Left cardiac atrium (tissue), 4 donors: ENCODE measurements at regions not wholly inside any gene's neighbourhood (a gene's known extent, or its start where the extent isn't known, plus 50 kb on each side); places are given as distances from the start of the nearest gene placed in this dataset.
A peak's percentile ranks its signal among the peaks of the same experiment; 100 is the strongest.

Experiments used
- ATAC-seq, 2 donors: fragments of 200-7000 bp; cut with Tn5 transposase; one replicate each; pipeline ENCODE4 v1.9.1; 2020; ENCODE audit warnings: mild to moderate bottlenecking in 2 of 2, moderate library complexity in 2 of 2
- DNase-seq: peaks from one replicate; pipeline ENCODE4 v3.0.0-alpha.2; 2020
- intact Hi-C, 2 donors: fragments of 100-400 bp; cut with DNase I; formaldehyde crosslinking; loops; one replicate each; pipeline versions ENCODE4 v1.14.1 to v1.15.1; 2022 to 2023
- donor health status: DM: no; HTN: yes; CAD: no.
- donor health status: DM: no; HTN: yes; CAD: no; lungs with severe emphysema.
- donor health status: DM: yes; HTN: yes; CAD: no.
- donor health status: Dilated cardiomyopathy.

DNA sequence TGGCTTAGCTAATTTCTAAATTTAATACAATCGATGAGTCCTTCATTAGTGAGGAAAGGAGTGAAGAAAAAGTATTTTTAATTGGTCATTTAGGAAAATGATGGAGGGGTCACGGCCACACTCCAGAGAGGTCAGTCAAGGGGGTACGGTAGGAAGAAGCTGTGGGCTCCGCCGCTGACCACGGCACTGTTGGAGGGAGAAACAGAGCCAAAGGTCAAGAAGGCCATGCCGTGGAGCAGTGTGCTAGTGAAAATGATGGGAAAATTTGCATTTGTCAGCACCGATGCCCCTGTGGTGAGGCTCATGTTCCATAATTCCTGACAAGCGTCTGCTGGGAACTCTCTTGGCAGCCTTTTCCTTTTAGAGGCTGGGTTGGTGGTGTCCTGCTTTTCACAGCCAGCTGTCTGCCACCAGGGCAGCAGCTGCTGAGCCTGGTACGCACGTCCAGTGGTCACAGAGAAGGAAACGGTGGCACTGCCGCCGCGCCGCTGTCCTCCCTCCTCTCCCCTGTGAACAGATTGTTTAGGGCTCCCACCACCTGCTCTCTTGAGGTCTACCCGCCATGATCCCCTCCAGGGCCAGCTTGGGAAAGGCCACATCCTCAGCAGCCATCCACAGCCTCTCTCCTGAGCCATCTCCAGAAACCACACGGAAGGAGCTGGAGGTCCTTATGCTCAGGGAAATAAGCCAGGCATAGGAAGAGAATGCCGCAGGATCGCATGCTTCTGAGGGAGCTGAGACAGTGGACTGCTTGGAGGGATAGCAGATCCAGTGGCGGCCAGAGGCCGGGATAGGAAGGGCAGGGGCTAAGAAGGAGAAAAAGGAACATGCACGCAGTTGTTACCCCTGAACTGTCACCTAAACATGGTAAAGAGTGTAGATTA, 263.7 kb upstream of the PPP2R2D start:
- DNase-seq (no peak), ATAC-seq (no peak)
- intact Hi-C loops = no loop called here

DNA sequence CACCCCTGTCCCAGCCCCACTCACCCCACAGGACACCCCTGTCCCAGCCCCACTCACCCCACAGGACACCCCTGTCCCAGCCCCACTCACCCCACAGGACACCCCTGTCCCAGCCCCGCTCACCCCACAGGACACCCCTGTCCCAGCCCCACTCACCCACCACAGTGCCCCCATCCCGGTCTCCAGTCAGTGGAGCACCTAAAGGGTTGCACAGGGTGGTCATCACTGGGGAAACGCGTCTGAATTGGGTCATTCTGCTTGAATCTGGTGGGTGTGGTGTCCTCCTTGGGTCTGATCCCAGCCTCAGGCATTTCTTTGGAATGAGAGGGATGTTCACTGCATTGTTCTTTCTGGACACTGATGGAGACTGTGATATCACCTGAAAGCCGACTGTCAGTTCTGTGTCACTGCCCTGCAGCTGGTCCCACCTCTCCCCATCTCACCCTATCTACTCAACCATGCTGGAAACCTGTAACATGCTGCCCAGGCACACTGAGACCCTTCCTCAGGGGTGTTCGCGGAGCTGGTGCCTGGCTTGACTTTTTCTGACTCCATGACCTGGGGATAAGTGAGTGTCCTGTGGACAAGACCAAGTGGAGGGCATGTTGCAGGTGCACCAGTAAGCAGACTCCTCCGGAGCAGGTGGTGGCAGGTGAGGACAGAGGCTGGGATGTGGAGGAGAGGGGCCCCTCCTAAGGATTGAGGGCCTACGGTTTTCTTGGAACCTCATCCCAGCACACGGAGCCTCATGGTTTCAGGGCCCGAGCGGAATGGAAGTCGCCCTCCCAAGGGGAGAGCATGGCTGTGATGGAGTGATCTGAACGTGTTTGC, 262.5 kb upstream of the PPP2R2D start:
- intact Hi-C loops = no loop called here
- DNase-seq = no peak
- ATAC-seq = no peak

GRCh38 chr10:131638880-131639278, 261.9 kb upstream of the PPP2R2D start:
- DNase-seq (no peak), ATAC-seq (no peak)
- intact Hi-C loops = no loop called here

- ATAC-seq = no peak
- no peak for DNase-seq
- intact Hi-C loops = no loop called here
Measured at GRCh38 chr10:131640045-131640644, 260.7 kb upstream of the PPP2R2D start.

GRCh38 chr10:131641231-131641630, 259.6 kb upstream of the PPP2R2D start:
- ATAC-seq (no peak), DNase-seq (no peak)
- intact Hi-C loops = no loop called here

GRCh38 chr10:131641898-131642297, 258.9 kb upstream of the PPP2R2D start:
- intact Hi-C loops = no loop called here
- ATAC-seq (no peak), DNase-seq (no peak)

- ATAC-seq (no peak), DNase-seq (no peak)
- intact Hi-C loops = no loop called here
Measured at GRCh38 chr10:131642966-131643365, 257.8 kb upstream of the PPP2R2D start.

- no peak for DNase-seq
- peak; percentile 55 to 78 for ATAC-seq
- intact Hi-C loops = no loop called here
Measured at GRCh38 chr10:131644289-131644688, 256.5 kb upstream of the PPP2R2D start.

DNA sequence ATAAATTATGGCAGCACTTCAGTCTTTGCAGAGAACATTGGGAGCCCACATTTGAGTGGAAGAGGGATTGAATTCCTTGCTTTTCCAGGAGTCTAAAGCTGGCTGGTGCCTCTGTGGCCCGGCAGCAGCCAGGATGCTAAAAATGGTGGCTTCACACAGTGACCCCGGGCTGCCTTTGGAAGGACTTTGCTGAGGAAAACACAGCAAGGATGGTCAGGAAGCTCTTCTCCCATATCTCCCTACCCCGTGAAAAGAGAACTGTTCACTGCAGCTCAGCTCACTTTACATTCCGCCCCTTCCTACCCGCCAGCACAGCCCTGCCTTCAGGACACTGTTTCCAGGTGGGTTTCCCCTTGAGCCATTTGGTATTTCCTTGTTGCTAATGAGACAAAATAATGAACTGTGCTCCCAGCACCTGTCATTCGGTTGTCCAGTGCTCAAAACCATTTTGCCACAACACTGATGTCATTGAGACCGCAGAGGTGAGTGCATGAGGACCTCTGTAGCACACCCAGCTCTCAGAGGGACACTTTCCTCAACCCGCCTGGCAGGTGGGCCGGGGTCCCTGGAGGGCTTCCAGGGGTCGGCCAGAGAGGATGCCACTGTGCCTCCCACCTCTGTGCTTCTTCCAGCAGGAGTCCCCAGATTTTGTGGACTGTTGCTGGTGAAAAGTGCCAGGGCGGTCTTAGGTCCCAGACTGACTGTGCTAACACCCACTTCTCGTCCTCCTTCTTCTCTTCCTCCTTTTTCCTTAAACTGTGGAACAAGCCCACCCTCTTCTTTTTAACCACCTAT, 255.7 kb upstream of the PPP2R2D start:
- intact Hi-C loops = no loop called here
- no peak for DNase-seq
- no peak for ATAC-seq

DNA sequence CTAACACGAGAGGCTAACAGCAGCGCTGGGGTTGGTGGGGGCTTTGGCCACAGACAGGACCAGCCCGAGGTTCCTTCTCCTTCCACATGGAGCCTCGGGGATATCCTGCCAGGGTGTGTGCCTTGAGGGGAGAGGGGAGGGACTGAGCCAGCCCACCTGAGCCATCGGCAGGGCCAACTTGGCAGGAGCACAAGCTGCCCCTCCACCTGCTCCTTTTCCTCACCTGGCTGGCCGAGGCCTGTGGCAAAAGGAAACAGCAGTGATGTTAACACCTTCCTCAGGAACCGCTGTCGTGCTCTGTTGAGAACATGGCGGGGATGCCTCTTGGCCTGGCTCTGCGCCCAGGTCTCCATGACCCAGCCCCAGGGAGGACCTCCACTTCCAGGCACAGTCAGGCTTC, 255.1 kb upstream of the PPP2R2D start:
- no peak for ATAC-seq
- DNase-seq = no peak
- intact Hi-C loops = no loop called here

DNA sequence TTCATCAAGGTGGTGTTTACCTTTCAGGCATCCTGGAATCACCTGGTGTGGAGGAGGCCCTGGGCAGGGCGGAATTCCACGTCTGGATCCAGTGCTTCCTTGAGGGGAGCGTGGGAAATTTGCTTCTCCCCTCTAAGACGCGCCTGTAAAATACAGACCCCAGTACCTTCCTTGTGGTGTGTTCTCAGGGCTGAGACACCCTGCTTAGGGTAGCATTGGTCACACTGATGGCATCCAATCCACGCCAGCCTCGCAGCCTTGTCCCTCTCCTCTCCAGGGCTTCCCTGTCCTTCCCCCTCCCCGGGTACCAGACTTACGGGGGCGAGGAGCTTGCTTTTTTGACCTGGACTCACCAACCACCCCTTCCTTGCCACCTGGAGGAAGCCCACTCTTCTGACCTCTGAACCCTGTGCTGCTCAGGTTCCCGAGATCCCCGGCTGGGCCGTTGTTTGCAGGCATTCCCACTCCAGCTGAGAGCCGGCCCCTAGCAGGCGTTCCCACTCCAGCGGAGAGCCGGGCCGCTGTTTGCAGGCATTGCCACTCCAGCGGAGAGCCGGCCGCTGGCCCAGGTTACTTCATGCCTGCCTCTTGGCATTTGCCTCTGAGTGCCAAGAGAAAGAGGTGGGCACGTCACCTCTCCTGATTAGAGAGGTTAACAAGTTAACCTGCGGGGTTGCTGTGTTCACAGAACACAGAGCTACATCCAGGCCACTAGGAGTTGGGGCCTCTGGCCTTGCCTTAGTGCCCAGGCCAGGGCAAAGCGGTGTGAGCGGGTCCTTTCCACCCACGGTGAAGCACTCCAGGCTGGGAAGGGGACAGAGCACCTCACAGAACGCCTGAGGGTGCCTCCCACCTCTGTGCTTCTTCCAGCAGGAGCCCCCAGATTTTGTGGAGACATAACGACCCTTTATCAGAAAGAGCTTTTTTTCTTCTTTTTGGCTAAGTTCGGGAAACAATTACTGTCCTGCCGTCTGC, 254.0 kb upstream of the PPP2R2D start:
- ATAC-seq (no peak), DNase-seq (no peak)

GRCh38 chr10:131647789-131648188, 253.0 kb upstream of the PPP2R2D start:
- DNase-seq (no peak), ATAC-seq (no peak)
- intact Hi-C loops = no loop called here

More for the DNA sequence above, 254.0 kb upstream of the PPP2R2D start:
- intact Hi-C loops = no loop called here

DNA sequence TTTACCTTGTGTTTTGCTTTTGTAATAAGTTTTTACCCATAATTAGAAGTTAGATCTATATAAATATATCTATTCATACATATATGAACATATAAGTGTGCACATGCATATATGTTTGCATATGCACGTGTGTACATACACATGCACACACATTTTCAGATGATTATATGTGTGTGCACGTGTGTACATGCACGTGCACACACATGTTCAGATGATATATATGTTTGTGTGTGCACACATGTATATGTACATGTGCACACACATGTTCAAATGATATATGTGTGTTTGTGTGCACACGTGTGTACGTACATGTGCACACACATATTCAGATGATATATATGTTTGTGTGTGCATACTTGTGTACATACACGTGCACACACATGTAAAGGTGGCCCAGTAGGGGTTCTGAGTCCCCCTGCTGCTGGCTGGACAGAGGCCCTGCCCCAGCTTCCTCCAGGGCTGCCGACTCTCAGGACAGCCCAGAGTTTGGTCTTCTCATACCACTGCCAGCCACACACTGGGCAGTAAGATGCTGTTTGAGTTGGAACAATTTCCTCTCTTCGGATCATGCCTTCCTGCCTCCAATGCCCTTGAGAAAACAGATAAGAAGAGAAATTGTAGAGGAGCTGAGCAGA, 252.3 kb upstream of the PPP2R2D start:
- no peak for ATAC-seq
- intact Hi-C loops = no loop called here
- no peak for DNase-seq

GRCh38 chr10:131649617-131650016, 251.2 kb upstream of the PPP2R2D start:
- intact Hi-C loops = no loop called here

DNA sequence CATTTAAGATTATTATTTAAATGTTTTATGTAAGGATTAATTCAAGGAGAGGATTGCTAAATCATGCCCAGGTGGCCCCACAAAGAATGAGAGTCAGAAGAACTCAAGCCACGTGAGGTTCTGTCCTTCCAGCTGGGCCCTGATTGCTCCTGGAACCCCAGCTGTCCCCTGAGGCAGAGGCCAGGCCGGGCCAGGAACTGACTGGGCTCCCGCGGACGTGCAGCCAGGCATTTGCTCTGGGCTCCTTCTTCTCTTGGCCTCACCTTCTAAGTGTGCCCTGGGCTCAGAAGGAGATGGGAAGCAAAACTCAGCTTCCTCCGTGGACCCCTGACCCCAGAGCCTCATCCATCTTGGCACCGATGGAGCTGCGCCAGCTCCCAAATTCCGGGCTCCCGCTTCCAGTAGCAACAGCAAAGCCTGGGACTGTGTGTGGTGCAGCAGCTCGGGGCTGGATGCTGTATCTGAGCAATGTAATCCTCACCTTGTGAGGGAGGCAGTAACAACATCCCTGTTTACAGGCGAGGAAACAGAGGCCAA, 250.6 kb upstream of the PPP2R2D start:
- intact Hi-C loops = no loop called here
- ATAC-seq (no peak), DNase-seq (no peak)

More at GRCh38 chr10:131649617-131650016, 251.2 kb upstream of the PPP2R2D start:
- DNase-seq (no peak), ATAC-seq (no peak)

GRCh38 chr10:131650771-131651673, 249.8 kb upstream of the PPP2R2D start:
- no peak for ATAC-seq
- intact Hi-C loops = no loop called here
- DNase-seq = no peak
